ENCODE measurements at regions not wholly inside any gene's neighbourhood (a gene's known extent, or its start where the extent isn't known, plus 50 kb on each side); places are given as distances from the start of the nearest gene placed in this dataset.
"Not testable (repeated sequence)": the region's sequence is repeated elsewhere in the genome, so short reads cannot be mapped to it uniquely, and the experiment has no call there.

DNA sequence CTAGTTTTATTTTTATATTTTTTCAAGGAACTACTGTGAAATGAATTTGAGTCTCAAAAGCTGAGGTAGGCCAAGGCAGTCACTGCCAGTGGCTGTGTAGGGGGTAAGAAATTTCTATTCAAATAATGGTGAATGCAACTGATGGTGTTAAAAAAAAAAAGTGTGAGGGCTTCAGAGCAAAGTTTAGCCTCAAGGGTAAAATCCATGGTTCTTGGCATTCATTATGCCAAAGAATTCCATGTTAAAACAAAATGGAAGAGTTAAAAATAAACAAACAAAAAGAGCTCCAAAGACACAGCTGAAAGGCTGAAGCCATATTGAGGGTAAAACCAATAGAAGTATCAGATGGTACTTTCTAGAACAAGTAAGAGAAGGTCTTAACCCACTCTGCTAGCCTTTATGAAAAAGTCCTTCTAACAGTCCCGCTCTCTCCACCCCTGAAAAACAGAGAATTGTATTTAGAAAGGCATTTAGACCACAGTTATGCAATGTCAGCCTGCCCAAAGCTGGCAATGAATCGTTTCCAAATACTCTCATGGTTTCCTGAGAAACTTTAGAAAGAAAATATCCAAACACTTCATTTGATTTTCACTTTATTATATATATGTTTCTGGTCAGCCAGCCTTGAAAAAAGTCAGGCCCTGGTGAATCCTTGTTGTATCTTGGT lies 158.4 kb upstream of the GMNC start:
- no TSS peak for BruUV-seq (replicated peaks)
- intact Hi-C loops (cut with micrococcal nuclease; ENCODE audit: unreplicated experiment): no loop called here
- CTCF ChIA-PET (ENCODE audit: unreplicated experiment): no interaction called here
- POLR2A ChIA-PET: interaction anchor here (0.9 kb wide), 2 partner anchors 15 to 18 kb away, joined by 3 read pairs; no protein-coding TSS in a partner anchor
- H3K79me2 ChIP-seq (ENCODE audit: insufficient read depth, low read depth, low read length): no peaks in the 10 kb centered on the region
- no peaks in the 10 kb centered on the region for H3K36me3 ChIP-seq (ENCODE audit: insufficient read depth, low read length)
- no peak overlapping the region for H3K27ac ChIP-seq (ENCODE audit: low read depth, low read length, poor library complexity, severe bottlenecking)
- TF ChIP-seq, protein P1, sequence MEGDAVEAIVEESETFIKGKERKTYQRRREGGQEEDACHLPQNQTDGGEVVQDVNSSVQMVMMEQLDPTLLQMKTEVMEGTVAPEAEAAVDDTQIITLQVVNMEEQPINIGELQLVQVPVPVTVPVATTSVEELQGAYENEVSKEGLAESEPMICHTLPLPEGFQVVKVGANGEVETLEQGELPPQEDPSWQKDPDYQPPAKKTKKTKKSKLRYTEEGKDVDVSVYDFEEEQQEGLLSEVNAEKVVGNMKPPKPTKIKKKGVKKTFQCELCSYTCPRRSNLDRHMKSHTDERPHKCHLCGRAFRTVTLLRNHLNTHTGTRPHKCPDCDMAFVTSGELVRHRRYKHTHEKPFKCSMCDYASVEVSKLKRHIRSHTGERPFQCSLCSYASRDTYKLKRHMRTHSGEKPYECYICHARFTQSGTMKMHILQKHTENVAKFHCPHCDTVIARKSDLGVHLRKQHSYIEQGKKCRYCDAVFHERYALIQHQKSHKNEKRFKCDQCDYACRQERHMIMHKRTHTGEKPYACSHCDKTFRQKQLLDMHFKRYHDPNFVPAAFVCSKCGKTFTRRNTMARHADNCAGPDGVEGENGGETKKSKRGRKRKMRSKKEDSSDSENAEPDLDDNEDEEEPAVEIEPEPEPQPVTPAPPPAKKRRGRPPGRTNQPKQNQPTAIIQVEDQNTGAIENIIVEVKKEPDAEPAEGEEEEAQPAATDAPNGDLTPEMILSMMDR (conservative IDR thresholded peaks at IDR 0.05; ENCODE audit: low read length): no peak
- no peak for TF ChIP-seq EZH2phosphoT487 (IDR thresholded peaks at IDR 0.05; ENCODE audit: borderline replicate concordance, low read depth, low read length)
- H3K9me2 ChIP-seq (ENCODE audit: insufficient read depth, low read length): no peaks in the 10 kb centered on the region
- no peaks in the 10 kb centered on the region for H4K20me1 ChIP-seq (ENCODE audit: insufficient read depth, low read length)
- no peak overlapping the region for H3K4me2 ChIP-seq (ENCODE audit: low read length)
- H3K4me1 ChIP-seq (ENCODE audit: insufficient read depth, low read length, poor library complexity, severe bottlenecking): no peaks in the 10 kb centered on the region
- H3K4me3 ChIP-seq (ENCODE audit: low read depth, low read length, poor library complexity, severe bottlenecking): no peak overlapping the region
- no peaks in the 10 kb centered on the region for H3K9me3 ChIP-seq (ENCODE audit: low read length)
- no peak overlapping the region for H2AFZ ChIP-seq (ENCODE audit: low read length)
- DNase-seq (ENCODE audit: low spot score): no peak

DNA sequence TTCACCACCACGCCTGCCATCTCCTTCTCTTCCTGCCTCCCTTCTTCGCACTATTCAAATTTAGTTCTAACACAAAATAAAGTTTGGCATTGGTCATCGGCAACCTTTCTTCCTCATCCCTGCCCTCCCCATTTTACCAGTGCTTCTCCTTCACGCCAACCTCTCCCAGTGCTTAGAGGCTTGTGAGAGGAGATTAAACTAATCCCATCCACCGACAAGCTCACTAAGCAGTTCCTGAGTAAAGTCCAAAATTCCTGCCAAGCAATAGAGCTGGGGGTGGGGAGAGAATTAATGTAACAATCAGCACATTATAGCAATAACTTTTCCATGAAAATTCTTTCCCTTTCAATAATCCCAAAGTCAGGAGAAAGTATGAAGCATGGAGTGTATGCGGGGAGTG lies 157.4 kb upstream of the GMNC start:
- CTCF ChIA-PET (ENCODE audit: unreplicated experiment): no interaction called here
- no peak for TF ChIP-seq EZH2phosphoT487 (IDR thresholded peaks at IDR 0.05; ENCODE audit: borderline replicate concordance, low read depth, low read length)
- TF ChIP-seq, protein P1 (conservative IDR thresholded peaks at IDR 0.05; ENCODE audit: low read length): no peak
- BruUV-seq (replicated peaks): no TSS peak

DNA sequence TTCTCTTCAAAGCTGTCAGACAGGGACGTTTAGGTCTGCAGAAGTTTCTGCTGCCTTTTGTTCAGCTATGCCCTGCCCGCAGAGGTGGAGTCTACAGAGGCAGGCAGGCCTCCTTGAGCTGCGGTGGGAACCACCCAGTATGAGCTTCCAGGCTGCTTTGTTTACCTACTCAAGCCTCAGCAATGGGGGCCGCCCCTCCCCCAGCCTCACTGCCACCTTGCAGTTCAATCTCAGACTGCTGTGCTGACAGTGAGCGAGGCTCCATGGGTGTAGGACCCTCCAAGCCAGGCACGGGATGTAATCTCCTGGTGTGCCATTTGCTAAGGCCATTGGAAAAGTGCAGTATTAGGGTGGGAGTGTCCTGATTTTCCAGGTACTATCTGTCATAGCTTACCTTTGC lies 153.5 kb upstream of the GMNC start:
- H4K20me1 ChIP-seq (ENCODE audit: insufficient read depth, low read length); POLR2A ChIA-PET; H3K36me3 ChIP-seq (ENCODE audit: insufficient read depth, low read length); H3K9me3 ChIP-seq (ENCODE audit: low read length); CTCF ChIA-PET (ENCODE audit: unreplicated experiment); H3K4me2 ChIP-seq (ENCODE audit: low read length); H3K9me2 ChIP-seq (ENCODE audit: insufficient read depth, low read length); intact Hi-C loops (cut with micrococcal nuclease; ENCODE audit: unreplicated experiment); DNase-seq (ENCODE audit: low spot score); BruUV-seq (replicated peaks); H2AFZ ChIP-seq (ENCODE audit: low read length); H3K4me3 ChIP-seq (ENCODE audit: low read depth, low read length, poor library complexity, severe bottlenecking); H3K4me1 ChIP-seq (ENCODE audit: insufficient read depth, low read length, poor library complexity, severe bottlenecking); H3K79me2 ChIP-seq (ENCODE audit: insufficient read depth, low read depth, low read length); H3K27ac ChIP-seq (ENCODE audit: low read depth, low read length, poor library complexity, severe bottlenecking): not testable (repeated sequence)

More for the DNA sequence above, 157.4 kb upstream of the GMNC start:
- Histone ChIP-seq H3K79me2 (ENCODE audit: insufficient read depth, low read depth, low read length) (no peaks in the 10 kb centered on the region), H3K9me3 (ENCODE audit: low read length) (no peaks in the 10 kb centered on the region), H3K36me3 (ENCODE audit: insufficient read depth, low read length) (no peaks in the 10 kb centered on the region), H3K9me2 (ENCODE audit: insufficient read depth, low read length) (no peaks in the 10 kb centered on the region), H3K27ac (ENCODE audit: low read depth, low read length, poor library complexity, severe bottlenecking) (no peak overlapping the region), H3K4me1 (ENCODE audit: insufficient read depth, low read length, poor library complexity, severe bottlenecking) (no peaks in the 10 kb centered on the region), H2AFZ (ENCODE audit: low read length) (no peak overlapping the region), H3K4me2 (ENCODE audit: low read length) (no peak overlapping the region), H3K4me3 (ENCODE audit: low read depth, low read length, poor library complexity, severe bottlenecking) (no peak overlapping the region), H4K20me1 (ENCODE audit: insufficient read depth, low read length) (no peaks in the 10 kb centered on the region)
- DNase-seq (ENCODE audit: low spot score): no peak
- intact Hi-C loops (cut with micrococcal nuclease; ENCODE audit: unreplicated experiment): no loop called here
- POLR2A ChIA-PET: no interaction called here
